Activated CD8-positive, alpha-beta memory T cell treated with anti-CD3 and anti-CD28 coated beads, Interleukin-2, amount 50 U/mL, for 4 hours (primary cell): ENCODE measurements at regions not wholly inside any gene's neighbourhood (a gene's known extent, or its start where the extent isn't known, plus 50 kb on each side); places are given as distances from the start of the nearest gene placed in this dataset.
"Not testable (repeated sequence)": the region's sequence is repeated elsewhere in the genome, so short reads cannot be mapped to it uniquely, and the experiment has no call there.

ENCODE experiments used
- DNase-seq: peaks from one replicate; pipeline ENCODE4 v3.0.0-alpha.2; 2020

GRCh38 chr13:22961835-22962537, 218.8 kb upstream of the SGCG start:
- no peak for DNase-seq

- not testable (repeated sequence) for DNase-seq
Measured at GRCh38 chr13:22963384-22964053, 217.3 kb upstream of the SGCG start.

GRCh38 chr13:22964245-22964966, 216.4 kb upstream of the SGCG start:
- DNase-seq, result no peak

GRCh38 chr13:22965011-22965857, 215.5 kb upstream of the SGCG start:
- not testable (repeated sequence) for DNase-seq

GRCh38 chr13:22965858-22966239, 214.9 kb upstream of the SGCG start:
- not testable (repeated sequence) for DNase-seq

- DNase-seq, result not testable (repeated sequence)
Measured at GRCh38 chr13:22966753-22967152, 214.0 kb upstream of the SGCG start.

GRCh38 chr13:22967669-22968068, 213.1 kb upstream of the SGCG start:
- DNase-seq, result no peak

GRCh38 chr13:22979952-22980351, 200.8 kb upstream of the SGCG start:
- DNase-seq, result no peak

GRCh38 chr13:22980936-22981335, 199.8 kb upstream of the SGCG start:
- no peak for DNase-seq

GRCh38 chr13:22993148-22993547, 187.6 kb upstream of the SGCG start:
- no peak for DNase-seq

- no peak for DNase-seq
Measured at GRCh38 chr13:23003446-23003845, 177.3 kb upstream of the SGCG start.

- DNase-seq, result no peak
Measured at GRCh38 chr13:23007426-23007825, 173.4 kb upstream of the SGCG start.

- DNase-seq, result no peak
Measured at GRCh38 chr13:23018143-23018542, 162.6 kb upstream of the SGCG start.

- peak; percentile 14 for DNase-seq
Measured at GRCh38 chr13:23020246-23020843, 160.4 kb upstream of the SGCG start.

GRCh38 chr13:23021906-23022305, 158.9 kb upstream of the SGCG start:
- DNase-seq, result no peak

- DNase-seq, result no peak
Measured at GRCh38 chr13:23022704-23023103, 158.1 kb upstream of the SGCG start.

- no peak for DNase-seq
Measured at GRCh38 chr13:23025864-23026608, 154.7 kb upstream of the SGCG start.

GRCh38 chr13:23039266-23039935, 141.4 kb upstream of the SGCG start:
- no peak for DNase-seq

- DNase-seq, result no peak
Measured at GRCh38 chr13:23042181-23042580, 138.6 kb upstream of the SGCG start.

- DNase-seq, result no peak
Measured at GRCh38 chr13:23044906-23045305, 135.9 kb upstream of the SGCG start.

- DNase-seq, result no peak
Measured at GRCh38 chr13:23050126-23050525, 130.7 kb upstream of the SGCG start.
